H1 (cell line): ENCODE measurements at regions not wholly inside any gene's neighbourhood (a gene's known extent, or its start where the extent isn't known, plus 50 kb on each side); places are given as distances from the start of the nearest gene placed in this dataset.

ENCODE experiments used
- CTCF ChIA-PET: fragments of 300-600 bp; sonication (Branson Sonifier 250); formaldehyde crosslinking; loops from one replicate; lab custom pipeline; 2021; ENCODE audit not compliant: partially characterized antibody; lab: Charles Lee
- POLR2A ChIA-PET: fragments of 300-600 bp; sonication (Branson Sonifier 250); formaldehyde crosslinking; loops from one replicate; lab custom pipeline; 2021; ENCODE audit warnings: inconsistent platforms; ENCODE audit not compliant: partially characterized antibody; lab: Charles Lee
- DNase-seq, 2 experiments: peaks; one replicate each; pipeline versions ENCODE4 v3.0.0 to v3.0.0-alpha.2; 2010 to 2022; ENCODE audit warnings: low spot score in 2 of 2, low read depth in 1 of 2, mixed read lengths in 1 of 2
- FAIRE-seq: peaks from 2 replicates; lab custom pipeline; 2011; peaks lifted over from hg19 to GRCh38; lab: Jason Lieb, UNC
- H2AFZ ChIP-seq: 2 replicates; pipeline ENCODE4 v1.8.1; 2012; ENCODE audit warnings: low read length, inconsistent platforms
- H2AK5ac ChIP-seq: 2 replicates; pipeline ENCODE4 v1.6.1; 2013; ENCODE audit warnings: low read depth, low read length
- H2BK120ac ChIP-seq: replicated peaks from 2 replicates; pipeline ENCODE3; 2013; ENCODE audit warnings: low read depth, low read length, inconsistent platforms
- H2BK12ac ChIP-seq: 2 replicates; pipeline ENCODE4 v1.6.1; 2013; ENCODE audit warnings: low read depth, low read length
- H2BK15ac ChIP-seq: 2 replicates; pipeline ENCODE4 v1.6.1; 2013; ENCODE audit warnings: low read length
- H2BK20ac ChIP-seq: 2 replicates; pipeline ENCODE4 v1.6.1; 2013; ENCODE audit warnings: low read length
- H2BK5ac ChIP-seq: 2 replicates; pipeline ENCODE4 v1.6.1; 2013; ENCODE audit warnings: low read depth, low read length
- H3K14ac ChIP-seq: 2 replicates; pipeline ENCODE4 v1.6.1; 2013; ENCODE audit warnings: inconsistent platforms; ENCODE audit not compliant: insufficient read length
- H3K18ac ChIP-seq: 2 replicates; pipeline ENCODE4 v1.6.1; 2013; ENCODE audit warnings: low read length; ENCODE audit errors: extremely low read depth
- H3K23ac ChIP-seq: 2 replicates; pipeline ENCODE4 v1.6.1; 2013; ENCODE audit warnings: inconsistent platforms; ENCODE audit not compliant: insufficient read length
- H3K23me2 ChIP-seq: 2 replicates; pipeline ENCODE4 v1.6.1; 2013; ENCODE audit warnings: low read depth, low read length
- H3K27ac ChIP-seq: 2 replicates; pipeline ENCODE4 v1.6.1; 2011; ENCODE audit warnings: low read depth, low read length, inconsistent platforms
- H3K27me3 ChIP-seq, 4 experiments: replicated peaks in 1 of 4; 1 replicate in 1 of 4; 2 replicates in 3 of 4; pipeline versions ENCODE4 v1.6.1 to v1.8.1; 2011 to 2013; ENCODE audit warnings: low read length in 3 of 4, mild to moderate bottlenecking in 3 of 4, inconsistent platforms in 2 of 4, mixed read lengths in 2 of 4, moderate library complexity in 1 of 4; ENCODE audit not compliant: control insufficient read depth in 3 of 4, insufficient read depth in 3 of 4; ENCODE audit errors: extremely low read depth in 1 of 4
- H3K36me3 ChIP-seq, 4 experiments: 2 replicates each; pipeline versions ENCODE4 v1.6.1 to v1.8.1; 2011 to 2013; ENCODE audit warnings: mild to moderate bottlenecking in 4 of 4, low read length in 3 of 4, moderate library complexity in 2 of 4, control low read depth in 1 of 4, inconsistent platforms in 1 of 4; ENCODE audit not compliant: insufficient read depth in 4 of 4, control insufficient read depth in 2 of 4
- H3K4ac ChIP-seq: replicated peaks from 2 replicates; pipeline ENCODE3; 2013; ENCODE audit warnings: low read length, low read depth, mixed read lengths, inconsistent platforms; ENCODE audit not compliant: insufficient read length
- H3K4me1 ChIP-seq, 4 experiments: replicated peaks in 1 of 4; 1 replicate in 1 of 4; 2 replicates in 3 of 4; pipeline versions ENCODE4 v1.6.1 to v1.8.1; 2011 to 2013; ENCODE audit warnings: low read length in 3 of 4, inconsistent platforms in 2 of 4, mixed read lengths in 1 of 4; ENCODE audit not compliant: insufficient read depth in 4 of 4, control insufficient read depth in 3 of 4
- H3K4me2 ChIP-seq, 2 experiments: 2 replicates each; pipeline versions ENCODE4 v1.6.1 to v1.8.1; 2011 to 2013; ENCODE audit warnings: low read depth in 2 of 2, low read length in 2 of 2, control low read depth in 1 of 2, inconsistent platforms in 1 of 2, mild to moderate bottlenecking in 1 of 2; ENCODE audit not compliant: insufficient read depth in 1 of 2
- H3K4me3 ChIP-seq, 4 experiments: fragments of 200-600, 300-600 bp in 1 of 4; sonication (generic), shearing (Covaris generic), sonication (Bioruptor Twin) in 1 of 4; 2 replicates each; pipeline versions ENCODE4 v1.5.1 to v1.8.1; 2011 to 2016; ENCODE audit warnings: low read length in 4 of 4, low read depth in 3 of 4, control low read depth in 2 of 4, inconsistent platforms in 2 of 4, mild to moderate bottlenecking in 2 of 4, mixed read lengths in 1 of 4, moderate library complexity in 1 of 4; ENCODE audit not compliant: insufficient read depth in 2 of 4; ENCODE audit errors: extremely low read depth in 1 of 4
- H3K56ac ChIP-seq: replicated peaks from 2 replicates; pipeline ENCODE3; 2013; ENCODE audit warnings: low read depth, mild to moderate bottlenecking, mixed read lengths, low read length, inconsistent platforms; ENCODE audit not compliant: insufficient read length
- H3K79me1 ChIP-seq: 2 replicates; pipeline ENCODE4 v1.6.1; 2013; ENCODE audit warnings: low read depth, low read length, control low read depth
- H3K79me2 ChIP-seq, 2 experiments: 2 replicates each; pipeline versions ENCODE4 v1.6.1 to v1.8.1; 2012 to 2013; ENCODE audit warnings: low read length in 2 of 2, mild to moderate bottlenecking in 2 of 2, inconsistent platforms in 1 of 2; ENCODE audit not compliant: insufficient read depth in 2 of 2, control insufficient read depth in 1 of 2
- H3K9ac ChIP-seq, 4 experiments: replicated peaks in 1 of 4; 1 replicate in 1 of 4; 2 replicates in 3 of 4; pipeline versions ENCODE4 v1.6.1 to v1.8.1; 2011 to 2013; ENCODE audit warnings: low read depth in 3 of 4, low read length in 3 of 4, control low read depth in 2 of 4, mild to moderate bottlenecking in 2 of 4, moderate library complexity in 2 of 4, inconsistent platforms in 1 of 4; ENCODE audit errors: extremely low read depth in 1 of 4
- H3K9me3 ChIP-seq, 2 experiments: 2 replicates each; pipeline versions ENCODE4 v1.6.1 to v1.8.1; 2012 to 2013; ENCODE audit warnings: mild to moderate bottlenecking in 2 of 2, moderate library complexity in 2 of 2, control low read depth in 1 of 2, inconsistent platforms in 1 of 2, low read depth in 1 of 2, low read length in 1 of 2, mixed read lengths in 1 of 2; ENCODE audit not compliant: insufficient read depth in 2 of 2
- H4K20me1 ChIP-seq, 2 experiments: replicated peaks in 1 of 2; 2 replicates each; pipeline versions ENCODE3 to v1.8.1; 2011 to 2013; ENCODE audit warnings: inconsistent platforms in 2 of 2, low read length in 2 of 2, mild to moderate bottlenecking in 1 of 2; ENCODE audit not compliant: insufficient read depth in 2 of 2, control insufficient read depth in 1 of 2
- H4K5ac ChIP-seq: 2 replicates; pipeline ENCODE4 v1.6.1; 2013; ENCODE audit warnings: low read length, low read depth, mixed read lengths, inconsistent platforms; ENCODE audit not compliant: insufficient read length
- H4K8ac ChIP-seq: 2 replicates; pipeline ENCODE4 v1.8.0; 2013; ENCODE audit warnings: mild to moderate bottlenecking, moderate library complexity, low read length, inconsistent platforms; ENCODE audit not compliant: insufficient read depth; ENCODE audit errors: extremely low read depth
- H4K91ac ChIP-seq: replicated peaks from 2 replicates; pipeline ENCODE3; 2013; ENCODE audit warnings: low read length, mixed read lengths, inconsistent platforms; ENCODE audit not compliant: insufficient read length
- ASH2L ChIP-seq: fragments of 200-600, 300-600 bp; sonication (generic); IDR thresholded peaks from one replicate; pipeline ENCODE4 v1.7.1; 2017; ENCODE audit warnings: low read length
- BCL11A ChIP-seq, 2 experiments: IDR thresholded peaks; one replicate each; pipeline ENCODE4 v1.6.1; 2011; ENCODE audit warnings: low read depth in 2 of 2, low read length in 2 of 2, mild to moderate bottlenecking in 2 of 2
- EGR1 ChIP-seq: IDR thresholded peaks from 2 replicates; pipeline ENCODE4 v1.6.1; 2011; ENCODE audit warnings: low read depth, low read length, borderline replicate concordance
- POU5F1 ChIP-seq: IDR thresholded peaks from 2 replicates; pipeline ENCODE4 v1.6.1; 2011; ENCODE audit warnings: low read depth, mild to moderate bottlenecking, low read length, moderate library complexity
- RAD21 ChIP-seq, 2 experiments: IDR thresholded peaks in 1 of 2; conservative IDR thresholded peaks in 1 of 2; 2 replicates each; pipeline ENCODE4 v1.6.1; 2011; ENCODE audit warnings: low read depth in 2 of 2, low read length in 2 of 2, improper control_type of control experiment in 1 of 2, inconsistent platforms in 1 of 2, mild to moderate bottlenecking in 1 of 2, moderate library complexity in 1 of 2
- SP1 ChIP-seq: IDR thresholded peaks from 2 replicates; pipeline ENCODE4 v1.6.1; 2011; ENCODE audit warnings: low read depth, low read length
- TCF12 ChIP-seq: IDR thresholded peaks from 2 replicates; pipeline ENCODE4 v1.6.1; 2011; ENCODE audit warnings: low read depth, mild to moderate bottlenecking, low read length
- WGBS, 2 experiments: shearing (Covaris generic) in 1 of 2; methylation state at CpG; one replicate each; pipeline versions ENCODE4 v1.1.6 to v1.1.7; 2013 to 2015; ENCODE audit warnings: low lambda C conversion rate in 2 of 2, mixed read lengths in 2 of 2, inconsistent platforms in 1 of 2, low coverage in 1 of 2, missing lambda C conversion rate in 1 of 2; ENCODE audit not compliant: insufficient replicate concordance in 2 of 2, insufficient coverage in 1 of 2, insufficient read length in 1 of 2; ENCODE audit errors: extremely low coverage in 1 of 2, missing lambda C conversion rate in 1 of 2; 5-methylcytosine and 5-hydroxymethylcytosine counted together
- TF ChIP-seq, protein P1 (sequence below), 3 experiments: IDR thresholded peaks; 1 replicate in 2 of 3; 2 replicates in 1 of 3; pipeline versions ENCODE4 v1.5.1 to v1.6.1; 2011; ENCODE audit warnings: low read length in 3 of 3, mild to moderate bottlenecking in 3 of 3, inconsistent platforms in 2 of 3, low read depth in 1 of 3, moderate library complexity in 1 of 3; ENCODE audit not compliant: insufficient read depth in 1 of 3; ENCODE audit errors: control extremely low read depth in 1 of 3

DNA sequence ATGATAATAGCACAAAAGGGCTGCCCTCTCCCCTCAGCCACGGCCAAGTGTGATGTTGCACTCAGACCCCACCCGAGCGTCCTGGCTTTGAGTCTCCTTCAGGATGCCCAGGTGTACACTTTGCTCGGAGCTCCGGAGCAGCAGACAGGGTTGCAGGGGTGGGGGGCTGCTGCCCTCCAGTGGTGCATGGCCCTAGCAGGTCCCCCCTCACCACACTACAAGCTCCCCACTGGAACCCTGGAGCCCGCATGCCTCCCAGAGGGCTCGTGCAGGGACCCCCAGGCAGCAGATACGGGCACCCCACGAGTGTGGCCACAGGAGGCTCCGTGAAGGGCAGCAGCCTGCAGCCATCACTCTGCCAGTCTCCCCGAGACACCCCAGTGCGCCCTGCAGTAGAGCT, 69.9 kb upstream of the C14orf180 start:
- Histone ChIP-seq H3K9ac (no peak overlapping the region), H3K23me2 (no peaks in the 10 kb centered on the region), H3K36me3 (no peaks in the 10 kb centered on the region), H3K9me3 (peaks cover 0 to 3% of the 10 kb centered on the region in 2 experiments; a peak in 1 of 4 replicates), H4K91ac (no peak overlapping the region), H4K5ac (no peak overlapping the region), H3K14ac (no peak overlapping the region), H2BK20ac (no peak overlapping the region), H3K27ac (no peak overlapping the region), H3K79me2 (no peaks in the 10 kb centered on the region), H3K56ac (no peak overlapping the region), H3K79me1 (no peaks in the 10 kb centered on the region), H3K18ac (no peak overlapping the region), H3K27me3 (no peaks in the 10 kb centered on the region), H2BK15ac (no peak overlapping the region), H3K4me3 (no peak overlapping the region), H2AFZ (no peak overlapping the region), H2BK120ac (no peak overlapping the region), H3K4me1 (no peaks in the 10 kb centered on the region; a peak in 1 of 7 replicates), H4K20me1 (no peaks in the 10 kb centered on the region), H3K4me2 (no peak overlapping the region), H2AK5ac (no peak overlapping the region), H3K4ac (no peak overlapping the region), H3K23ac (no peak overlapping the region), H2BK12ac (no peak overlapping the region), H4K8ac (no peak overlapping the region), H2BK5ac (no peak overlapping the region)
- DNase-seq (peak in 1 of 2 experiments; percentile 49), FAIRE-seq (no peak)
- ChIA-PET CTCF (interaction anchor here (0.7 to 1.8 kb wide), 13 partner anchors 10 to 372 kb away, joined by 3 to 6 read pairs (median 4); no protein-coding TSS in a partner anchor), POLR2A (no interaction called here)
- TF ChIP-seq BCL11A (IDR thresholded peaks at IDR 0.05; ENCODE audit: low read depth in 2 of 2, low read length in 2 of 2) (no peak), TCF12 (no peak), EGR1 (no peak), SP1 (no peak), RAD21 (IDR thresholded peaks at IDR 0.05 in 1 of 2, conservative IDR thresholded peaks at IDR 0.05 in 1 of 2; ENCODE audit: low read depth in 2 of 2, low read length in 2 of 2) (peak; percentile 72 to 77), ASH2L (no peak), POU5F1 (no peak)
- TF ChIP-seq, protein P1, sequence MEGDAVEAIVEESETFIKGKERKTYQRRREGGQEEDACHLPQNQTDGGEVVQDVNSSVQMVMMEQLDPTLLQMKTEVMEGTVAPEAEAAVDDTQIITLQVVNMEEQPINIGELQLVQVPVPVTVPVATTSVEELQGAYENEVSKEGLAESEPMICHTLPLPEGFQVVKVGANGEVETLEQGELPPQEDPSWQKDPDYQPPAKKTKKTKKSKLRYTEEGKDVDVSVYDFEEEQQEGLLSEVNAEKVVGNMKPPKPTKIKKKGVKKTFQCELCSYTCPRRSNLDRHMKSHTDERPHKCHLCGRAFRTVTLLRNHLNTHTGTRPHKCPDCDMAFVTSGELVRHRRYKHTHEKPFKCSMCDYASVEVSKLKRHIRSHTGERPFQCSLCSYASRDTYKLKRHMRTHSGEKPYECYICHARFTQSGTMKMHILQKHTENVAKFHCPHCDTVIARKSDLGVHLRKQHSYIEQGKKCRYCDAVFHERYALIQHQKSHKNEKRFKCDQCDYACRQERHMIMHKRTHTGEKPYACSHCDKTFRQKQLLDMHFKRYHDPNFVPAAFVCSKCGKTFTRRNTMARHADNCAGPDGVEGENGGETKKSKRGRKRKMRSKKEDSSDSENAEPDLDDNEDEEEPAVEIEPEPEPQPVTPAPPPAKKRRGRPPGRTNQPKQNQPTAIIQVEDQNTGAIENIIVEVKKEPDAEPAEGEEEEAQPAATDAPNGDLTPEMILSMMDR (IDR thresholded peaks at IDR 0.05; ENCODE audit: control extremely low read depth in 1 of 3, insufficient read depth in 1 of 3, low read depth in 1 of 3, low read length in 3 of 3), result peak; percentile 39 to 46 (median 40)
- 83% methylated on average over 12 of the region's 12 CpGs; no CpG with 5 or more reads in 1 of the 2 experiments for WGBS, 2 experiments
